OCI-LY7 (cell line): ENCODE measurements at regions not wholly inside any gene's neighbourhood (a gene's known extent, or its start where the extent isn't known, plus 50 kb on each side); places are given as distances from the start of the nearest gene placed in this dataset.

Experiments
- EZH2phosphoT487 ChIP-seq: fragments of 200-600 bp; sonication (generic); IDR thresholded peaks from 2 replicates; pipeline ENCODE4 v1.6.1; 2018; ENCODE audit warnings: low read depth, borderline replicate concordance, mild to moderate bottlenecking, mixed run types, antibody characterized with exemption, low read length, moderate library complexity, mixed read lengths
- TF ChIP-seq, protein P1 (sequence below): fragments of 200-600 bp; sonication (generic); conservative IDR thresholded peaks from 2 replicates; pipeline ENCODE4 v1.5.1; 2014; ENCODE audit warnings: mild to moderate bottlenecking, antibody characterized with exemption, low read length, moderate library complexity, mixed read lengths

GRCh38 chr12:116389326-116389725, 111.8 kb upstream of the MED13L start:
- TF ChIP-seq, protein P1, sequence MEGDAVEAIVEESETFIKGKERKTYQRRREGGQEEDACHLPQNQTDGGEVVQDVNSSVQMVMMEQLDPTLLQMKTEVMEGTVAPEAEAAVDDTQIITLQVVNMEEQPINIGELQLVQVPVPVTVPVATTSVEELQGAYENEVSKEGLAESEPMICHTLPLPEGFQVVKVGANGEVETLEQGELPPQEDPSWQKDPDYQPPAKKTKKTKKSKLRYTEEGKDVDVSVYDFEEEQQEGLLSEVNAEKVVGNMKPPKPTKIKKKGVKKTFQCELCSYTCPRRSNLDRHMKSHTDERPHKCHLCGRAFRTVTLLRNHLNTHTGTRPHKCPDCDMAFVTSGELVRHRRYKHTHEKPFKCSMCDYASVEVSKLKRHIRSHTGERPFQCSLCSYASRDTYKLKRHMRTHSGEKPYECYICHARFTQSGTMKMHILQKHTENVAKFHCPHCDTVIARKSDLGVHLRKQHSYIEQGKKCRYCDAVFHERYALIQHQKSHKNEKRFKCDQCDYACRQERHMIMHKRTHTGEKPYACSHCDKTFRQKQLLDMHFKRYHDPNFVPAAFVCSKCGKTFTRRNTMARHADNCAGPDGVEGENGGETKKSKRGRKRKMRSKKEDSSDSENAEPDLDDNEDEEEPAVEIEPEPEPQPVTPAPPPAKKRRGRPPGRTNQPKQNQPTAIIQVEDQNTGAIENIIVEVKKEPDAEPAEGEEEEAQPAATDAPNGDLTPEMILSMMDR: no peak
- TF ChIP-seq EZH2phosphoT487: no peak
